IPS DF 6.9 (cell line): ENCODE measurements at regions not wholly inside any gene's neighbourhood (a gene's known extent, or its start where the extent isn't known, plus 50 kb on each side); places are given as distances from the start of the nearest gene placed in this dataset.
"Not testable (repeated sequence)": the region's sequence is repeated elsewhere in the genome, so short reads cannot be mapped to it uniquely, and the experiment has no call there.

Experiments used
- DNase-seq: peaks from one replicate; pipeline ENCODE4 v3.0.0-alpha.2; 2013; ENCODE audit warnings: low read depth, low spot score
- H3K27ac ChIP-seq: one replicate; pipeline ENCODE4 v1.5.1; 2013; ENCODE audit warnings: low read length, control low read depth
- H3K27me3 ChIP-seq: 2 replicates; pipeline ENCODE4 v1.6.1; 2013; ENCODE audit warnings: mild to moderate bottlenecking, low read length; ENCODE audit not compliant: control insufficient read depth, insufficient read depth
- H3K36me3 ChIP-seq: 2 replicates; pipeline ENCODE4 v1.6.1; 2013; ENCODE audit warnings: low read length; ENCODE audit not compliant: control insufficient read depth, insufficient read depth
- H3K4me1 ChIP-seq: 2 replicates; pipeline ENCODE4 v1.6.1; 2013; ENCODE audit warnings: low read length; ENCODE audit not compliant: control insufficient read depth, insufficient read depth
- H3K4me3 ChIP-seq: 2 replicates; pipeline ENCODE4 v1.5.1; 2013; ENCODE audit warnings: mild to moderate bottlenecking, low read length
- H3K9me3 ChIP-seq: 2 replicates; pipeline ENCODE4 v1.6.1; 2013; ENCODE audit warnings: low read length, inconsistent platforms; ENCODE audit not compliant: control insufficient read depth, insufficient read depth
- WGBS: extraction: QIAGEN DNeasy Blood & Tissue Kit; methylation state at CpG from one replicate; pipeline ENCODE4 v1.1.7; 2013; ENCODE audit warnings: mixed read lengths, missing lambda C conversion rate; ENCODE audit not compliant: insufficient read length, insufficient coverage; 5-methylcytosine and 5-hydroxymethylcytosine counted together

GRCh38 chr5:135156337-135156714 lies 122.3 kb upstream of the PITX1 start:
- H3K27ac ChIP-seq, result no peak overlapping the region
- H3K4me3 ChIP-seq, result no peak overlapping the region
- no peaks in the 10 kb centered on the region for H3K9me3 ChIP-seq
- H3K27me3 ChIP-seq, result no peaks in the 10 kb centered on the region
- H3K36me3 ChIP-seq, result no peaks in the 10 kb centered on the region
- DNase-seq, result no peak
- no CpG with 5 or more reads among the region's 6 CpGs for WGBS
- H3K4me1 ChIP-seq, result no peaks in the 10 kb centered on the region

GRCh38 chr5:135155616-135156214 lies 121.7 kb upstream of the PITX1 start:
- Histone ChIP-seq H3K27me3 (no peaks in the 10 kb centered on the region), H3K36me3 (no peaks in the 10 kb centered on the region), H3K4me3 (no peak overlapping the region), H3K4me1 (no peaks in the 10 kb centered on the region), H3K9me3 (no peaks in the 10 kb centered on the region), H3K27ac (no peak overlapping the region)
- no peak for DNase-seq
- WGBS, result no CpG with 5 or more reads among the region's 4 CpGs

DNA sequence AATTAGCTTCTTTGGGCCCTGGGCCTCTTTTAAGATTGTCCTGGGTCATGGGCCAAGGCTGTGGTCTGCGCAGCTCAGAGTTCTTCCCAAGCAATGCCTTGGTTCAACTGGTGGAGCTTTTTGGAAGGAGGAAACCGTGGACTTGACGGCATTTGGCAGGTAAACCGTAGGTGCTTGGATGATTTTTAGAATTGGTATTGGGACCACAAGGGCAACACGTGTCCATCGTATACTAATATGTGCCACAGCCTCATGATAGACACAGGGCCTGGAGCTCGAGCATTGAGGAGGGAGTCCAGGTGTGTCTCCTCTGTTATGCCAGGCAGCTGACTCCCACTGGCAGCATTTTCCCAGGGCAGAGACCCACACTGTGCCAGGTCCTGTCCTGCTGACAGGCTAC lies 120.9 kb upstream of the PITX1 start:
- no peak overlapping the region for H3K27ac ChIP-seq

GRCh38 chr5:135154197-135154596 lies 120.2 kb upstream of the PITX1 start:
- H3K4me1 ChIP-seq, result no peaks in the 10 kb centered on the region
- no CpG with 5 or more reads among the region's 8 CpGs for WGBS
- H3K9me3 ChIP-seq, result no peaks in the 10 kb centered on the region
- DNase-seq, result no peak
- H3K36me3 ChIP-seq, result no peaks in the 10 kb centered on the region
- H3K27me3 ChIP-seq, result no peaks in the 10 kb centered on the region
- no peak overlapping the region for H3K4me3 ChIP-seq
- H3K27ac ChIP-seq, result no peak overlapping the region

More for the DNA sequence above, 120.9 kb upstream of the PITX1 start:
- no CpG with 5 or more reads among the region's 7 CpGs for WGBS
- no peak for DNase-seq
- Histone ChIP-seq H3K4me1 (no peaks in the 10 kb centered on the region), H3K36me3 (no peaks in the 10 kb centered on the region), H3K4me3 (no peak overlapping the region), H3K27me3 (no peaks in the 10 kb centered on the region), H3K9me3 (no peaks in the 10 kb centered on the region)

GRCh38 chr5:135153661-135154060 lies 119.6 kb upstream of the PITX1 start:
- no peak for DNase-seq
- H3K36me3 ChIP-seq, result no peaks in the 10 kb centered on the region
- no peak overlapping the region for H3K4me3 ChIP-seq
- no peaks in the 10 kb centered on the region for H3K9me3 ChIP-seq
- WGBS, result no CpG with 5 or more reads among the region's 3 CpGs
- no peaks in the 10 kb centered on the region for H3K4me1 ChIP-seq
- no peak overlapping the region for H3K27ac ChIP-seq
- no peaks in the 10 kb centered on the region for H3K27me3 ChIP-seq

GRCh38 chr5:135153259-135153658 lies 119.2 kb upstream of the PITX1 start:
- Histone ChIP-seq H3K27ac (no peak overlapping the region), H3K4me3 (no peak overlapping the region), H3K27me3 (no peaks in the 10 kb centered on the region), H3K9me3 (no peaks in the 10 kb centered on the region), H3K4me1 (no peaks in the 10 kb centered on the region), H3K36me3 (no peaks in the 10 kb centered on the region)
- no CpG with 5 or more reads among the region's 4 CpGs for WGBS
- DNase-seq, result no peak

DNA sequence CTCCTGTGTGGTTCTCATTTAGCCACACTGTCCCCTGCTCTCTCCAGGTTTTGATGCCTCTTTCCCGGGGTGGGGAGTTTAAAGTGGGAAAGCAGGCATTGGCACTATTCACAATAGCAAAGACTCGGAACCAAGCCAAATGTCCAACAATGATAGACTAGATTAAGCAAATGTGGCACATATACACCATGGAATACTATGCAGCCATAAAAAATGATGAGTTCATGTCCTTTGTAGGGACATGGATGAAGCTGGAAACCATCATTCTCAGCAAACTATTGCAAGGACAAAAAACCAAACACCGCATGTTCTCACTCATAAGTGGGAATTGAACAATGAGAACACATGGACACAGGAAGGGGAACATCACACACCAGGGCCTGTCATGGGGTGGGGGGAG lies 117.6 kb upstream of the PITX1 start:
- not testable (repeated sequence) for H3K27ac ChIP-seq, H3K4me1 ChIP-seq, DNase-seq, H3K36me3 ChIP-seq, H3K9me3 ChIP-seq, H3K4me3 ChIP-seq, H3K27me3 ChIP-seq
- WGBS, result no CpG with 5 or more reads among the region's 3 CpGs

DNA sequence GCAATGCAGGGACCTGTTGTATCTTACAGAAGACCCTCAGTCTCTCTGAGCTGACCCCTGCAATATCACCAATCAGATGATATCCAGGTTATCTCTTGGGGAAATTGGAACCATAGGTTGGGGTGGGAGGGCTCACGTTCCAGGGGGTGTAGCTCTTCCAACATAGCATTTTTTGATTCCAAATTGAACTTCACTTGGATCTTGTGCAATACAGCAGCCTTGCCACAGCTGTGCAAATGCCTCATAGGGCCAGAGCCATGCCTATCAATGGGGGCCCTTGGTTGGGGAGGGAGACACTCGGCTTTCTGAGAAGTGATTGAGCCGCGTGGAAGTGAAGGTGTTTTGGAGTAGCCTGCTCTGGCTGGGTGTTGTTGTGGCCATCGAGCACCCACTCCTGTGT lies 117.2 kb upstream of the PITX1 start:
- no peak for DNase-seq
- H3K27me3 ChIP-seq, result no peaks in the 10 kb centered on the region

GRCh38 chr5:135150767-135151166 lies 116.7 kb upstream of the PITX1 start:
- H3K4me3 ChIP-seq, result no peak overlapping the region
- no peaks in the 10 kb centered on the region for H3K4me1 ChIP-seq
- H3K36me3 ChIP-seq, result no peaks in the 10 kb centered on the region
- H3K27ac ChIP-seq, result no peak overlapping the region
- no peaks in the 10 kb centered on the region for H3K27me3 ChIP-seq
- no peaks in the 10 kb centered on the region for H3K9me3 ChIP-seq
- no peak for DNase-seq
- no CpG with 5 or more reads among the region's 4 CpGs for WGBS

More for the DNA sequence above, 117.2 kb upstream of the PITX1 start:
- H3K9me3 ChIP-seq, result no peaks in the 10 kb centered on the region
- no peaks in the 10 kb centered on the region for H3K4me1 ChIP-seq
- WGBS, result no CpG with 5 or more reads among the region's 5 CpGs
- no peak overlapping the region for H3K4me3 ChIP-seq
- no peaks in the 10 kb centered on the region for H3K36me3 ChIP-seq
- H3K27ac ChIP-seq, result no peak overlapping the region

DNA sequence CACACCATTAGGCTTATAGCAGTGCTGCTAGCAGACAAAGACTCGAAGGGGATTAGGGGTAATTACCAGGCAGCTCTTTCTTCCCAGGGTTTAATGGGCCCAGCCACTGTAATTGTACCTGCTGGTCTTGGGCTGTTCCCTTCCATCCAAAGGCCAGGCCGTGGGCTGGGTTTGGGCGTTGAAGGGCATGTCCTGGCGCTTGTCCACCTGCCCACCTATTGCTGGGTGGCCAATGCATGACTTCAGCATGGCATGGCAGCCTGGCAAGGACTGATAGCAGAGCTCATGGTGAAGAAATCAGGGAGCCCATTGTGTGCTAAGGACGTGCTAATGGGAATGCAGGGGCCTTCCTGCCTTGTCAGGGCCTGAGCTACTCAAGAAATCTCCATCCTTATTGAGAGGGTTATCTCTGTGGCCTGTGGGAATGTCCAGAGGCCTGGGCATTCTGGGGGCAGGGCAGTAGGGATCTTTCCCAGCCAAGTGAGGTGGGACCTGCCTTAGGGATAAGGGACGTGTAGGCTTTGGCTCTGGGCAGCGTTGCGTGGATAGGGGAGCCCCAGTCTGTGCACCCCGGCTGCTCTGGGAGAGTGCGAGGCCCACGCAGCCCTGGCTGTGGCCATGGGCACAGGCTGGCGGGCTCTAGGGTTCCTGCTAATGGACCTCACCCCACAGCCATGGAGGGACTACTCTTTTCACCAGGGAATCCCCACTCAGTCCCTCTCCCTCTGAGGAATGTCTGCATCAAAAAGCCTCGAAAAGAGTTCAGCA lies 116.1 kb upstream of the PITX1 start:
- H3K36me3 ChIP-seq, result no peaks in the 10 kb centered on the region
- no peaks in the 10 kb centered on the region for H3K4me1 ChIP-seq
- no CpG with 5 or more reads among the region's 13 CpGs for WGBS
- H3K9me3 ChIP-seq, result no peaks in the 10 kb centered on the region
- no peak overlapping the region for H3K27ac ChIP-seq
- no peak for DNase-seq
- H3K27me3 ChIP-seq, result no peaks in the 10 kb centered on the region
- no peak overlapping the region for H3K4me3 ChIP-seq
